ENCODE measurements at regions not wholly inside any gene's neighbourhood (a gene's known extent, or its start where the extent isn't known, plus 50 kb on each side); places are given as distances from the start of the nearest gene placed in this dataset.
"Not testable (repeated sequence)": the region's sequence is repeated elsewhere in the genome, so short reads cannot be mapped to it uniquely, and the experiment has no call there.

GRCh38 chr2:90224767-90225166, 1533.3 kb downstream of the RPIA start:
- not testable (repeated sequence) for TF ChIP-seq CTCF (conservative IDR thresholded peaks at IDR 0.05; ENCODE audit: low read length); EZH2phosphoT487 (IDR thresholded peaks at IDR 0.05; ENCODE audit: borderline replicate concordance, low read depth, low read length)
